ENCODE measurements at regions not wholly inside any gene's neighbourhood (a gene's known extent, or its start where the extent isn't known, plus 50 kb on each side); places are given as distances from the start of the nearest gene placed in this dataset.

DNA sequence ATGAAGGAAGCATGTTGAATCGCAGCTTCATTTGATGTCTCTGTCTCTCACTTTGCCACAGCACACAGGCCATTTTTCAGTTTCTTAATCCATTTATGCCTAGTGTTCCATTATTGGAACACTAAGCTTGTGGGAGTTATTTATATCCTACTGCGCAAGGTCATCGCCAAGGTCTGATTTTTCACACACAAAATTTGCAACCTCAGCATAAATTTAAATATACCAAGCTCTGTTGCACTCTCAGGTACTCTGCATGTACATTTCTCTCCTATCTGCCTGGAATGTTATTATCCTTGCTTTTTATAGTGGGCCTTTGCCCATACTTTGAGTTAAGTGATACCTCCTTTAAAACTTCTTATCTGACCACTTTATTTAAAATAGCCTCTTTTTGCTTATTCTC, 519.2 kb upstream of the TOM1L1 start:
- TF ChIP-seq TEAD4 (IDR thresholded peaks at IDR 0.05) = no peak
- no peak for TF ChIP-seq CREB1 (IDR thresholded peaks at IDR 0.05; ENCODE audit: low read depth)
- no peak for TF ChIP-seq EP300 (IDR thresholded peaks at IDR 0.05; ENCODE audit: borderline replicate concordance)
- TF ChIP-seq, protein P1, sequence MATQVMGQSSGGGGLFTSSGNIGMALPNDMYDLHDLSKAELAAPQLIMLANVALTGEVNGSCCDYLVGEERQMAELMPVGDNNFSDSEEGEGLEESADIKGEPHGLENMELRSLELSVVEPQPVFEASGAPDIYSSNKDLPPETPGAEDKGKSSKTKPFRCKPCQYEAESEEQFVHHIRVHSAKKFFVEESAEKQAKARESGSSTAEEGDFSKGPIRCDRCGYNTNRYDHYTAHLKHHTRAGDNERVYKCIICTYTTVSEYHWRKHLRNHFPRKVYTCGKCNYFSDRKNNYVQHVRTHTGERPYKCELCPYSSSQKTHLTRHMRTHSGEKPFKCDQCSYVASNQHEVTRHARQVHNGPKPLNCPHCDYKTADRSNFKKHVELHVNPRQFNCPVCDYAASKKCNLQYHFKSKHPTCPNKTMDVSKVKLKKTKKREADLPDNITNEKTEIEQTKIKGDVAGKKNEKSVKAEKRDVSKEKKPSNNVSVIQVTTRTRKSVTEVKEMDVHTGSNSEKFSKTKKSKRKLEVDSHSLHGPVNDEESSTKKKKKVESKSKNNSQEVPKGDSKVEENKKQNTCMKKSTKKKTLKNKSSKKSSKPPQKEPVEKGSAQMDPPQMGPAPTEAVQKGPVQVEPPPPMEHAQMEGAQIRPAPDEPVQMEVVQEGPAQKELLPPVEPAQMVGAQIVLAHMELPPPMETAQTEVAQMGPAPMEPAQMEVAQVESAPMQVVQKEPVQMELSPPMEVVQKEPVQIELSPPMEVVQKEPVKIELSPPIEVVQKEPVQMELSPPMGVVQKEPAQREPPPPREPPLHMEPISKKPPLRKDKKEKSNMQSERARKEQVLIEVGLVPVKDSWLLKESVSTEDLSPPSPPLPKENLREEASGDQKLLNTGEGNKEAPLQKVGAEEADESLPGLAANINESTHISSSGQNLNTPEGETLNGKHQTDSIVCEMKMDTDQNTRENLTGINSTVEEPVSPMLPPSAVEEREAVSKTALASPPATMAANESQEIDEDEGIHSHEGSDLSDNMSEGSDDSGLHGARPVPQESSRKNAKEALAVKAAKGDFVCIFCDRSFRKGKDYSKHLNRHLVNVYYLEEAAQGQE (IDR thresholded peaks at IDR 0.05; ENCODE audit: low read depth) = no peak
- TF ChIP-seq, protein P2, sequence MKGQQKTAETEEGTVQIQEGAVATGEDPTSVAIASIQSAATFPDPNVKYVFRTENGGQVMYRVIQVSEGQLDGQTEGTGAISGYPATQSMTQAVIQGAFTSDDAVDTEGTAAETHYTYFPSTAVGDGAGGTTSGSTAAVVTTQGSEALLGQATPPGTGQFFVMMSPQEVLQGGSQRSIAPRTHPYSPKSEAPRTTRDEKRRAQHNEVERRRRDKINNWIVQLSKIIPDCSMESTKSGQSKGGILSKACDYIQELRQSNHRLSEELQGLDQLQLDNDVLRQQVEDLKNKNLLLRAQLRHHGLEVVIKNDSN (IDR thresholded peaks at IDR 0.05) = no peak
- no peak for TF ChIP-seq TCF12 (IDR thresholded peaks at IDR 0.05; ENCODE audit: low read depth)
- TF ChIP-seq, protein P3, sequence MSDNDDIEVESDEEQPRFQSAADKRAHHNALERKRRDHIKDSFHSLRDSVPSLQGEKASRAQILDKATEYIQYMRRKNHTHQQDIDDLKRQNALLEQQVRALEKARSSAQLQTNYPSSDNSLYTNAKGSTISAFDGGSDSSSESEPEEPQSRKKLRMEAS (IDR thresholded peaks at IDR 0.05) = no peak
- TF ChIP-seq TAF1 (IDR thresholded peaks at IDR 0.05; ENCODE audit: low read depth) = no peak
- TF ChIP-seq FOXM1 (IDR thresholded peaks at IDR 0.05; ENCODE audit: borderline replicate concordance, low read depth) = no peak
- TF ChIP-seq EGR1 (IDR thresholded peaks at IDR 0.05) = no peak

Data from Ishikawa (cell line).